Left ventricle myocardium inferior (tissue), 1 donor: ENCODE measurements at regions not wholly inside any gene's neighbourhood (a gene's known extent, or its start where the extent isn't known, plus 50 kb on each side); places are given as distances from the start of the nearest gene placed in this dataset.

Source experiments
- DNase-seq: peaks from one replicate; pipeline ENCODE4 v3.0.0-alpha.2; 2020
- H3K27ac ChIP-seq: fragments of 200-600 bp; replicated peaks from 2 replicates; pipeline ENCODE4 v1.8.0; 2021
- H3K27me3 ChIP-seq: fragments of 200-600 bp; 2 replicates; pipeline ENCODE4 v1.8.0; 2021; ENCODE audit warnings: low read depth
- H3K36me3 ChIP-seq: fragments of 200-600 bp; 2 replicates; pipeline ENCODE4 v1.8.0; 2021
- H3K4me1 ChIP-seq: fragments of 200-600 bp; 2 replicates; pipeline ENCODE4 v1.8.0; 2021
- H3K4me3 ChIP-seq: fragments of 200-600 bp; 2 replicates; pipeline ENCODE4 v1.8.0; 2021; ENCODE audit warnings: mild to moderate bottlenecking, moderate library complexity
- H3K9me3 ChIP-seq: fragments of 200-600 bp; replicated peaks from 2 replicates; pipeline ENCODE4 v1.8.0; 2021
- intact Hi-C: fragments of 100-400 bp; cut with micrococcal nuclease; formaldehyde crosslinking; loops from one replicate; pipeline ENCODE4 v1.11.0; 2022
- TF ChIP-seq, protein P1 (sequence below): fragments of 200-600 bp; IDR thresholded peaks from 2 replicates; pipeline ENCODE4 v1.8.0; 2021; ENCODE audit warnings: antibody characterized with exemption, mild to moderate bottlenecking, borderline replicate concordance
- donor health status: DM: no; HTN: yes; CAD: no; lungs with severe emphysema.

DNA sequence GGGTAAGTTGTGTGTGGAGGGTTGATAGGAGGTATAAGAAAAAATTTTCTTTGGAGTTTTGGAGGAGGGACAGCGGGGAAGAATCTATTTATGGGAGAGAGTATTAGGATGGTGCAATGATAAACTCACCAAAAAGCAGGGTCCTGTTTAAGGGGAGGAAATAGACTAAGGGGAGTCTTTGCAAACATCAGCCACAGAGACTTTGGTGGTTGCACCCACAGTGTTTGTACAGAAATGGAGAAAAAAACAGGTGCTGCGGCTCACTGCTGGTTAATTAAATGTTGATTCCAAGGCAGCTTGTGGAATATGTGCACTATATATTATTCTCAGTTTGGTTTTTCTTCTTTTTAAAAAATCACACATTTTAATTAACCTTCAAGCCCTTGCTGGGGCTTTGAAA is 182.1 kb downstream of the NECTIN3 start:
- Histone ChIP-seq H3K4me1 (no peaks in the 10 kb centered on the region), H3K9me3 (no peaks in the 10 kb centered on the region), H3K27me3 (no peaks in the 10 kb centered on the region), H3K27ac (no peak overlapping the region), H3K4me3 (no peak overlapping the region), H3K36me3 (no peaks in the 10 kb centered on the region)
- DNase-seq = no peak
- intact Hi-C loops = no loop called here
- TF ChIP-seq, protein P1, sequence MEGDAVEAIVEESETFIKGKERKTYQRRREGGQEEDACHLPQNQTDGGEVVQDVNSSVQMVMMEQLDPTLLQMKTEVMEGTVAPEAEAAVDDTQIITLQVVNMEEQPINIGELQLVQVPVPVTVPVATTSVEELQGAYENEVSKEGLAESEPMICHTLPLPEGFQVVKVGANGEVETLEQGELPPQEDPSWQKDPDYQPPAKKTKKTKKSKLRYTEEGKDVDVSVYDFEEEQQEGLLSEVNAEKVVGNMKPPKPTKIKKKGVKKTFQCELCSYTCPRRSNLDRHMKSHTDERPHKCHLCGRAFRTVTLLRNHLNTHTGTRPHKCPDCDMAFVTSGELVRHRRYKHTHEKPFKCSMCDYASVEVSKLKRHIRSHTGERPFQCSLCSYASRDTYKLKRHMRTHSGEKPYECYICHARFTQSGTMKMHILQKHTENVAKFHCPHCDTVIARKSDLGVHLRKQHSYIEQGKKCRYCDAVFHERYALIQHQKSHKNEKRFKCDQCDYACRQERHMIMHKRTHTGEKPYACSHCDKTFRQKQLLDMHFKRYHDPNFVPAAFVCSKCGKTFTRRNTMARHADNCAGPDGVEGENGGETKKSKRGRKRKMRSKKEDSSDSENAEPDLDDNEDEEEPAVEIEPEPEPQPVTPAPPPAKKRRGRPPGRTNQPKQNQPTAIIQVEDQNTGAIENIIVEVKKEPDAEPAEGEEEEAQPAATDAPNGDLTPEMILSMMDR = no peak

DNA sequence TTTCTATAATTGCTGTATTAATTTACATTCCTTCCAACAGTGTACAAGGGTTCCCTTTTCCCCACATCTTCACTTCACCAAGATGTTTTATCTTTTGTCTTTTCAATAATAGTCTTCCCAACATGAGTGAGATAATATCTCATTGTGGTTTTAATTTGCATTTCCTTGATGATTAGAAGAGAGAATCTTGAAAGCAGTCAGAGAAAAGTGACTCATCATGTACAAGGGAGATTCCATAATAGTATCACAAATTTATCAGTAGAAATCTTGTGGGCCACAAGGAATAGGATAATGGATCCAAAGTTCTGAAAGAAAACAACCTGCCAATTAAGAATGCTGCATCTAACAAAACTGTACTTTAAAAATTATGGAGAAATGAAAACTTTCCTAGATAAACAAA is 189.3 kb downstream of the NECTIN3 start:
- Histone ChIP-seq H3K4me3 (no peak overlapping the region), H3K27me3 (no peaks in the 10 kb centered on the region), H3K4me1 (no peaks in the 10 kb centered on the region), H3K9me3 (peaks cover 11% of the 10 kb centered on the region), H3K27ac (no peak overlapping the region), H3K36me3 (no peaks in the 10 kb centered on the region)
- intact Hi-C loops = no loop called here
- TF ChIP-seq, protein P1 = no peak
- DNase-seq = no peak

DNA sequence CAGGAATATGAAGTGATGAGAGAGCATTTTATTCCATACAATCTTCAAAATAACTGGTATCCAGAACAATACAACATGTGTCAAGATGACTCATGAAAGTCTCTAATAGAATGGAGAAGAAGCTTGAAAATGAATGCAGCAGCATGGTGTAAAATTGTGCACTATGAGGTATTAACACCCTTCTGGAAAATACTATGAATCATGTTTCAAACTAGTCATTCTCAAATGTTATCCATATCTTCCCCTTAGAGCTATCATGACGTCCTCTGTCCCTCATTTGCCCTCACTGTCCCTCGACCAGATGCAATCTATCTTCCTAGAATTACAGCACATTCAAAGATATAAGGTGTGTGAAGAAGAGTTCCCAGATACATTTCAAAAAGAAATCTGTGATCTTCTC is 198.2 kb downstream of the NECTIN3 start:
- Histone ChIP-seq H3K27ac (no peak overlapping the region), H3K4me1 (no peaks in the 10 kb centered on the region), H3K36me3 (no peaks in the 10 kb centered on the region), H3K27me3 (no peaks in the 10 kb centered on the region), H3K4me3 (no peak overlapping the region), H3K9me3 (peaks cover 5% of the 10 kb centered on the region)
- TF ChIP-seq, protein P1 = no peak
- DNase-seq = no peak
- intact Hi-C loops = no loop called here

DNA sequence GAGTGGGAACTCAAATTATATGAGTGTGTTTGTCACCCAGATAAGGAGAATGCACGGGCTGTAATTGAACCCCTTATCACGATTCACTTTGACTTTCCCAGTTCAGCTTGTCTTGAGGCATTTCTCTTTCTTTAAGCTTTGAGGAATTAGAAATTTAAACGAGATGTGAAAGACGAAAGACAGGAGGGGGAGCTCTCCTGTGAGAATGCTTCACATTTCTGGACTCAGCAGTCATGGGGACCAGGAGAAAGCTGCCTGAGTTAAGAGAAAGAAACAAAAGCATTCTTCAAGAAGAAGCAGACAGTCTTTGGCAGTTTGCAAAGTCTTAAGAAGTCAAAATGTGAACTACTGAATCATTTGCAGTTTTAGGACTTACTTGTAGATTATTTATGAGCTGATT is 205.6 kb downstream of the NECTIN3 start:
- Histone ChIP-seq H3K36me3 (no peaks in the 10 kb centered on the region), H3K4me1 (no peaks in the 10 kb centered on the region), H3K9me3 (no peaks in the 10 kb centered on the region), H3K27ac (no peak overlapping the region), H3K27me3 (no peaks in the 10 kb centered on the region), H3K4me3 (no peak overlapping the region)
- TF ChIP-seq, protein P1 = no peak
- intact Hi-C loops = no loop called here
- DNase-seq = no peak

DNA sequence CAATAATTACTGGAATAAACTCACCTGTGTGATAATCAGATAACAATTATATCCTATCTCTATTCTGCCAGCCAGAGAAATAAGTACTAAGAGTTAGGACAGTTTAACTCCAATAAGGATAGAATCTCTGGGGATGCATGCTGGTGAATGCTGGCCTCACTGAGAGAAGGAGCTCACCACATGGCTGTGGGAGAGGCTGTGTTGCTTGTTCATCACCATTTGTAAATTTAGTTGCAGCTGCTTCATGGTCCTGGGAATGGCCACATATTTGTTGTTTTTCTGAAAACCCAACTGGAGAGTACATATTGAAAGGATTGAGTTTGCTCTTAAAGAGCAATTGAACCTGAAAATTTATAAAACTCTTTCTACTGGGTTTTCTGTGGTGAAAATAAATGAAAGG is 207.3 kb downstream of the NECTIN3 start:
- H3K27ac ChIP-seq = no peak overlapping the region
- no peak for DNase-seq
- intact Hi-C loops = no loop called here
- no peaks in the 10 kb centered on the region for H3K36me3 ChIP-seq
- no peaks in the 10 kb centered on the region for H3K9me3 ChIP-seq
- no peak overlapping the region for H3K4me3 ChIP-seq
- TF ChIP-seq, protein P1 = no peak
- H3K27me3 ChIP-seq = no peaks in the 10 kb centered on the region
- no peaks in the 10 kb centered on the region for H3K4me1 ChIP-seq

DNA sequence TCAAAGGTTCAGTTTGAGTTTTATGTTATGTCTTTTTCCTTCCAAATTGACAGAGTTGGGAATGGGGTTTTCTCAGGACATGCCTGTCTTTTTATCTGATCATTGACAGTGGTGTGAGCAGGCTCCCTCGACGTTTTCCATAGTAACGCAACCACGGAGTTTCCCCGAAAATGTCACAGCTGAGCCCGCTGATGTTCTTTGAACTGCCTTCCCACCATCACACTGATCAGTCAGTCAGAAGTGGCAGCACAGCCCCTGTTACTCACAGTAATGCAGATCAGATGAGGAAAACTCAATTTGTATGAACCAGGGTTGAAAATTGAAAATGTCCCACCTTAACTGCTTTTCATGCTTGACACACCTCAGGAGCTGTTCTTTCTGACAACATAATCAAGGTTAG is 210.4 kb downstream of the NECTIN3 start:
- no peaks in the 10 kb centered on the region for H3K4me1 ChIP-seq
- H3K27me3 ChIP-seq = no peaks in the 10 kb centered on the region
- TF ChIP-seq, protein P1 = no peak
- DNase-seq = no peak
- no peak overlapping the region for H3K27ac ChIP-seq
- no peaks in the 10 kb centered on the region for H3K36me3 ChIP-seq
- H3K9me3 ChIP-seq = no peaks in the 10 kb centered on the region
- no peak overlapping the region for H3K4me3 ChIP-seq
- intact Hi-C loops = no loop called here
